HUDEP-2 (cell line): ENCODE measurements at regions not wholly inside any gene's neighbourhood (a gene's known extent, or its start where the extent isn't known, plus 50 kb on each side); places are given as distances from the start of the nearest gene placed in this dataset.

ENCODE experiments used
- DNase-seq, 76 experiments: peaks; one replicate each; lab custom pipeline; 2025; ENCODE audit not compliant: unreplicated experiment in 76 of 76; lab: John Stamatoyannopoulos, UW

GRCh38 chr15:62945063-62945462 lies 97.5 kb upstream of the TPM1 start:
- no peak for DNase-seq

GRCh38 chr15:62945760-62946159 lies 96.8 kb upstream of the TPM1 start:
- peak in 1 of 76 experiments; percentile 6 for DNase-seq

- no peak for DNase-seq
Observed at GRCh38 chr15:62946940-62947339, 95.6 kb upstream of the TPM1 start.

GRCh38 chr15:62950462-62950931 lies 92.0 kb upstream of the TPM1 start:
- DNase-seq: no peak

GRCh38 chr15:62951481-62951880 lies 91.1 kb upstream of the TPM1 start:
- no peak for DNase-seq

GRCh38 chr15:62953021-62953420 lies 89.5 kb upstream of the TPM1 start:
- DNase-seq: no peak

GRCh38 chr15:62953496-62954045 lies 89.0 kb upstream of the TPM1 start:
- no peak for DNase-seq

- DNase-seq: no peak
Observed at GRCh38 chr15:62957130-62957529, 85.4 kb upstream of the TPM1 start.

- DNase-seq: no peak
Observed at GRCh38 chr15:62958528-62959363, 83.8 kb upstream of the TPM1 start.

- DNase-seq: no peak
Observed at GRCh38 chr15:62961134-62961533, 81.4 kb upstream of the TPM1 start.

- no peak for DNase-seq
Observed at GRCh38 chr15:62962101-62962995, 80.2 kb upstream of the TPM1 start.

- DNase-seq: no peak
Observed at GRCh38 chr15:62964251-62964650, 78.3 kb upstream of the TPM1 start.

- no peak for DNase-seq
Observed at GRCh38 chr15:62966294-62967078, 76.1 kb upstream of the TPM1 start.

- no peak for DNase-seq
Observed at GRCh38 chr15:62968699-62969098, 73.8 kb upstream of the TPM1 start.

GRCh38 chr15:62969442-62970089 lies 73.0 kb upstream of the TPM1 start:
- DNase-seq: no peak

GRCh38 chr15:62972814-62973213 lies 69.7 kb upstream of the TPM1 start:
- no peak for DNase-seq

GRCh38 chr15:62975515-62975914 lies 67.0 kb upstream of the TPM1 start:
- DNase-seq: no peak

- DNase-seq: no peak
Observed at GRCh38 chr15:62976301-62976881, 66.2 kb upstream of the TPM1 start.

GRCh38 chr15:62977952-62978811 lies 64.4 kb upstream of the TPM1 start:
- no peak for DNase-seq
